ENCODE measurements at regions not wholly inside any gene's neighbourhood (a gene's known extent, or its start where the extent isn't known, plus 50 kb on each side); places are given as distances from the start of the nearest gene placed in this dataset.

DNA sequence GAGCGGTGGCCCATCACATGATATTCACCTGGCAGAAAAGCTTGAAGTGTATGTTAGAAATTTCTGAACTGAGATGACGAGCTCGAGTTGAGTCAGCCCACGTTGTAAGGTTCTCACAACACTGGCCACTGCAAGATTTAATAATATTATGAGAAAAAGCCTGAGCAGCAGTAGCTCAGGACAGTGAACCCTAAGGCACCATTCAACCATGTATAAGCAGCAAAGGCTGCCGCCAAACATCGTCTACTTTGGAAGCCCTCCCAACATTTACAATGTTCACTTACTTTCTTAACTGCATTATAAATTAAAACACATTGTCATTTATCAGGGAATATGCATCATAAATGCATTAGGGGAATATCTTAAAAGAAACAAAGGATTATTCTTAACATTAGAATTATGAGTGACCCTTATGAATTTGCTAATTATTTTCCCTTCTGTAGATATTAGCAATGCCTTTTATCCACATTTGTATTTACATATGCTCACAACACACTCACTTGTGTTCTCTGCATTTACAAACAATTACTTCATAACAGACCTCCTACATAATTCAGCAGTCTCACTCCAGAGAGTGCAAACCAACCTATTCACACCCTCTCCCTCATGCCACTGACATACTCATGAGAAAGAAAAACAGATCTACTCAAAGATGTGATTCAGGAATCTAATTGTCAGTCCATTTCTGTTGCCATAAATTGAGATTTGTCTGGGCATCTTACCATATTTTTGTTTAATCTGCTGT is 57.7 kb upstream of the CARD18 start:
- DNase-seq (ENCODE audit: low read depth): no peak

DNA sequence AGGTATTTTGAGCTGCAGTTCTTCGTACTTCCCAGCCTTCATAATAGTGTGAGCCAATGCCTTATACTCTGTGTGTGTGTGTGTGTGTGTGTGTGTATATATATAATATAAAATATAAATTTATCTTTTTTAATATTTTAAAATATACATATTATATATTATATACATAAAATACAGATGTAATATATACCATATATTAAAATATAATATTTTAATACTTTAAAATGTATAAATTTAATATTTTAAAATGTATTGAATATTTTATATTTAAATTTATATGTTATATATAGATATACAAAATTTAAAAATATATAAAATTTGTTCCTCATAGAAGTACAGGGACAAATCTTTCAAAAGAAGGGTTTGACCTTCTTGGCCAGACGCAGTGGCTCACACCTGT is 53.7 kb upstream of the CARD18 start:
- no peak for DNase-seq (ENCODE audit: low read depth)

DNA sequence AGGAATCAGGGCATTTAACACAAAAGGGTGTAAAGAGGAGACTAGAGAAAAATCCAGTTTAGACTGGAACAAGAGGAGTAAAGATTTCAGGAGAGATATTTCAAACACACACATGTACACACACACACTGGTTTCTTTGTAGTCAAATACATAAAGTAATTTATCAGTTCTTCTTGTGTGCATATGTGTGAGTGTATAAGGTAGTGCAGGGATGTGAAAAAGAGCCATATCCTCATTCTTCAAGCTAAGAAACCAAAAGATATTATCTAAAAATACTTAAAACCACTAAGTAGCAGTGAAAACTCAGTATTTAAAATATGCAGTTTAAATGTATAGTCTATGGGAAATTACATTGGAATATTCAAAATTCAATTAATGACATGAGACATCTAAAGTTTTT is 52.5 kb upstream of the CARD18 start:
- no peak for DNase-seq (ENCODE audit: low read depth)

DNA sequence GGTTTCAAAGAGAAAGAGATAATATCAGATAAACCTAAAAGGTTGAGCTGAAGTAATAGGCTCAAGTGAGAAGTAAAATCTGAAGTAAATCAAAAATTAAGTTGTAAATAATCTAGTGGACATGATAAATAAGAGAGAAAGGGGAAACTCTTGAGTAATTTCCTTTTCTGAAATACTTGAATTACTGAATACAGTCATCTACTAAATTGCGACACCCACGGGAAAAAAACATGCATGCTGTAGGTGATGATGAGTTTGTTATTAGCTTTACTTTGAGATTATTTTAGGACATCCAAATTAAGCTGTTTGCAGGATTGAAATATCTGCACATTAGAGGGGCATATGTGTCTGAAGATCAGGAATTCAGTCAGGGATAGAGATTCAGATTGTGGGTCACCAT is 50.0 kb upstream of the CARD18 start:
- DNase-seq (ENCODE audit: low read depth): no peak

All from Daoy (cell line).